ENCODE measurements at regions not wholly inside any gene's neighbourhood (a gene's known extent, or its start where the extent isn't known, plus 50 kb on each side); places are given as distances from the start of the nearest gene placed in this dataset.

- DNase-seq, result no peak
Measured at GRCh38 chr7:42414941-42415505, 178.0 kb upstream of the GLI3 start.

DNA sequence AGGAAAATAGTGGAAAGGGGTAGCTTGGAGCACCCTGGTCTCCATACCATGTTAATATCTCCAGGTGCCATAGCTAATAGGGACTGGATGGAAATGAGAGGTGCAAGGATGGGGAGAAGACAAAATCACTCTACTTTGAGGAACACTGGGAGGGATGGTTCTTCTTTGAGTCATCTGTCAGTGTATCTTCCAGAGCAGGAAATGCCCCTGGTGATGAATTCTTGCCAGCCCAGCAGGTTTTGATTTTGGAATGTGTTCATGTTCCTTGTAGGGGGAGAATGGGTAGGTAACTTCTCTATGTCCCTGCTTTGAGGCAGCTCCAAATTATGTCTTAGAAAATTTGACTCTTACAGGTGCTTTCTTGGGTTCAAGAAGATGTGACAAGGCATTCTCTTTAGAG lies 177.0 kb upstream of the GLI3 start:
- no peak for DNase-seq

DNA sequence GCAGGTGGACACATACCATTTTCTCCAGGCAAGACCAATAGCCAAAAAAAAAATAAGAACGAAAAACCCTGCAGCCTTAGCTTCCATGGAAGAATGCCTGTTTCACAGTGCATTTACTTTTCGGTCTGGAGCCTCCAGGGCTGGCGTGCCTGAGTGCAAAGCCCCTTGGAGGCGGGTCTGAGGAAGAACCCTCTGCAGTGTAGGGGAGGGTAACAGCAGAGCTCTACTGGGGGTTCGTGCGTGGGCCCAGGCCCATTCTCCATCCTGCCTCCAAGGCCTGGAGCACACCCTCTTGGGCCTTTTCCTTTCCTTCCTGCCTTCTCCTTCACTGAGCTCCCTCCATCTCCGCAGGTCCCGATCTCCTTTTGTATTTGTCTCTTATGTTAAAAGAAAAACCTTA lies 172.3 kb upstream of the GLI3 start:
- no peak for DNase-seq

GRCh38 chr7:42407833-42408232 lies 170.8 kb upstream of the GLI3 start:
- DNase-seq, result no peak

DNA sequence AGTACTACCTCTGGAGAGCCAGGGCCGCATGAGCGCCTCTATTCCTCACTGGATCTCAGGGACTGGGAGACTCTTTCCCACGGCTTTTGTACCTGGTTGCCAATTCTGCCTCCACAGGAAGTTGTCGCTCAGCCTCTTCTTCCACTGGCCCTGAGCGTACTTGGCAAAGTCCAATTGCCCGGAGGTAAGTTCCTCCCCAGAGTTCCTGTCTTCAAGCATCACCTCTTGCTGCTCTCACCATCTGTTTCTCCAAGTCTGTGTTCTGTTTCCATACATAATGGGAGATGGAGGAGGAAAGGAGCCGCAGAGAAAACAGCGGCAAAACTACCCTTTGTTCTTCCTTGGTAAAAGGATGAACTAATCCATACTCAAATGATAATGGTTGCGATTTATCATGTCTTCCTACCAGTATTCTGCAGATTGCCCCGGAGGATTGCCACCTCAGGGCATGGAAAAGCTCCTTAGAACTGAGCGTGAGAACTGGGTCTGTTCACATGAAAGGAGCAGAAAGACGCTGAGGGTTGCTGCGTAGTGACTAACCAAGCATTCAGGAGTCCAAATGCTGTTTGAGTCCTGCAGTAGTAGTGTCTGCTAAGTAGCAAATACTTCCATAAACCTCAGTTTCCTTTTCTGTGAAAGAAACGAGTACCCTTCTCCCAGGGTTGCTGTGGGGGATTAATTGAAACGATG lies 170.2 kb upstream of the GLI3 start:
- DNase-seq, result no peak

- DNase-seq, result no peak
Measured at GRCh38 chr7:42406358-42406757, 169.3 kb upstream of the GLI3 start.

DNA sequence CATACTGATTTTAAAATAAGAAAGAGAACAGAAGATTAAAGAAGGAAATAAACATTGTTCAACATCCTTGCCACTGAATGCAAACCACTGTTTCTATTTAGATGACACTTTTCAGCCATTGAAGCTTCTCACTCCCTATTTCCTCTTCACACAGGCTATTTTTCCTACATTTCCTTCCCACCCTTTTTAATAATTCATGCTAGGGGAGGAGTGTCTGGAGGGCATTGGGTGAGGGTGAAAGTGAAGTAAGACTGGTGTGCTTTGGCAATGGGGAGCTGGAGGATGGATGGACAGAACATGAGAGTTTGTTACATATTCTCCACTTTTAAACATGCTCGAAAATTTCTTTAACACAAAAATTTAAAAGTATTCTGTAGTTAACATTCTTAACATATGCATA lies 168.8 kb upstream of the GLI3 start:
- no peak for DNase-seq

- no peak for DNase-seq
Measured at GRCh38 chr7:42403831-42404230, 166.8 kb upstream of the GLI3 start.

- DNase-seq, result no peak
Measured at GRCh38 chr7:42400961-42401360, 164.0 kb upstream of the GLI3 start.

- no peak for DNase-seq
Measured at GRCh38 chr7:42400211-42400772, 163.3 kb upstream of the GLI3 start.

GRCh38 chr7:42395607-42396006 lies 158.6 kb upstream of the GLI3 start:
- DNase-seq, result no peak

DNA sequence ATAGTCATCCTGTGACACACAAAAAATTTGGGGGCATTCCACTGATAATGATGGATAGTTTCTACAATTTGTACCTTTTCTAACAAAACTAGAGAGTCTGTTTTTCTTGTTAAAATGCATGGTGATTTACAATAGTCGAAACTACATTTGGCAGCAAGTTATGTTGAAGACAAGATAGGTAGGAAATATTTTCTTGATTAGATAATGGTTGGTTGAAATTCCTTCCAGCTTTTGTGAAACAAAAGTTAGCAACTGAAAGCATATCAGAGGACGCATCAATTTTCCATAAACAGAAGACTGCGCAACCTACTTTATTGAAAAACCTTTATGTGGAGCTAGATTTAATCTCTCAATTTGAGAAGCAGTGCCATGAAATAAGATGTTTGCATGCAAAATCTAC lies 155.8 kb upstream of the GLI3 start:
- DNase-seq, result no peak

DNA sequence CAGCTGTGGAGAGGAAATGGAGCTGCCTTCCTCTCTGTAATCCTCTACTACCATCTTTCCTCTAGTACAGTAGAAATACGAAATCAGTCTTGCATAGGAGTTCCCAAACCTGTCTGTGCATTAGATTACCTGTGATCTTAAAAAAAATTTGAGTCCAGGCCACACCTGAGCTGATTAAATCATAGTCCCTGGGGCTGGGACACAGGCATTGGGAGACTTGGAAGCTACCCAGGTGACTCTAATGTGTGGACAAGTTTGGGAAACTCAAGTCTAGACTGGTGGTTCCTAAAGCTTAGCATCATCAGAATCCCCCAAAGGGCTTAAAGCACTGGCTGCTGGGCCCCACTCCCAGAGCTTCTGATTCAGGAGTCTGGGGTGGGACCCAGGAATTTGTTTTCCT lies 152.7 kb upstream of the GLI3 start:
- DNase-seq, result no peak

- no peak for DNase-seq
Measured at GRCh38 chr7:42385912-42386311, 148.9 kb upstream of the GLI3 start.

- DNase-seq, result no peak
Measured at GRCh38 chr7:42381161-42381560, 144.2 kb upstream of the GLI3 start.

GRCh38 chr7:42380401-42380800 lies 143.4 kb upstream of the GLI3 start:
- DNase-seq, result no peak

GRCh38 chr7:42378149-42378548 lies 141.1 kb upstream of the GLI3 start:
- no peak for DNase-seq

- no peak for DNase-seq
Measured at GRCh38 chr7:42373285-42373684, 136.3 kb upstream of the GLI3 start.

DNA sequence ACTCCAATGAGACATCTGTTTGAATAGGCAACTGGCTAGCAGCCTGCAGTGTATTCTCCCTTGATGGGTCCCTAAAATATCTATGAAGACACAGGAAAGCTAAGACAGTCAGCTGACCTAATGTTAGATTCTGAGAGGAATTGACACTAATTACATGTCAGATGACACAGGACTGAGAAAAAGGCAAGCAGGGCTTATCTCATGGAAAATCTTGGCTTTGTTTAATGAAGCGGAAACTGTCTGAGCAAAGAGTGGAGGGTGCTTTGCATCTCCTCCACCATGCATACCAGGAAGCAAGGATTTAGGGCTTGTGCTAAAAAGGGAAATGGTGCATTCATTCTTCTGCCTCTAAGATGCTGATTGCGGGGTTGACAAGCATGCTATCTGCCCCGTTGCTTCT lies 135.5 kb upstream of the GLI3 start:
- no peak for DNase-seq

DNA sequence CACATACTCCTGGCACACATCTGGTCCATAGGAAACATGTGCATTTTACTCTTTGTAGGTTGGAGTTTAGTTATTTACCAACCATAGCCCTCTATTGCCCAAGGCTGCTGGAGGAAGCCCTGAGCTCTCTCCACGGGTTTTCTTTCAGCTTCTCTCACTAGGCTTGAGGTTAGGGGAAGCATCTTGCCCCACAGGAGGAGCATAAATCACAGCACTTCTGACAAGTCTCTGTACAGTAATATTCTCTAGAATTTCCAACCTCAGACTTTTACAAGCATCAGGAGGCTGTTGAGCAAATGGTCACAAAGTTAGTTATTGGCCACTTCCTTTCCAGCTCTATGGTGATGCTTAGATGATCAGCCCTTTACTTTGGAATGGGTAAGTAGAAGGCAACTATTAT lies 122.9 kb upstream of the GLI3 start:
- no peak for DNase-seq

DNA sequence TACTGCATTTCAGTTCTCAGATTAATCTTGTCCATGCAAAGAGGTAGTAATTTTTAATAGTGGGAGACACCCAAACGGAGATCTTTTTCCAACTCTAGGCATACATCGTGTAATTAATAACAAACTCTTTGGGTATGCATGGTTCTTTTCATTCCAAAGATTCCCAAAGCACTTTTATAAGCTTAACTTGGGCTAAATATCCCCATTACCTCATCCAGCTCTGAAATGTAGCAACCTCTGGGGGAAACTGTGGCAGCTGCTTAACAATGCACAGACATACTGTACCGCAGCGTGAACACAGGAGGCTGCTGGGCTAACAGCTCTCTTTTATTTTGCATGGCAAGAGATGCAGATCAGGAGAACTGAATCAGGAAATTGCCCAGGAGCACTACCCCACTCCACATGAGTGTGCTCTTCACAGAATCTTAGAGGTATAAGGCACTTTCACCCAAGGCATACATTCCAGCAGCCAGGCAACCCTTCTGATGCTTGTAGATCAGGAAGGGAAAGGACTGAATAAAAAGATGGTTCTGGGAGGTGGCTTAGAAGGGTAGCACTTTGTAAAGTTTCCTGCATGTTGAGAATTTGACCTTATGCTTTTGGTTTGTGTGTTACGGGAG lies 114.4 kb upstream of the GLI3 start:
- no peak for DNase-seq

DNA sequence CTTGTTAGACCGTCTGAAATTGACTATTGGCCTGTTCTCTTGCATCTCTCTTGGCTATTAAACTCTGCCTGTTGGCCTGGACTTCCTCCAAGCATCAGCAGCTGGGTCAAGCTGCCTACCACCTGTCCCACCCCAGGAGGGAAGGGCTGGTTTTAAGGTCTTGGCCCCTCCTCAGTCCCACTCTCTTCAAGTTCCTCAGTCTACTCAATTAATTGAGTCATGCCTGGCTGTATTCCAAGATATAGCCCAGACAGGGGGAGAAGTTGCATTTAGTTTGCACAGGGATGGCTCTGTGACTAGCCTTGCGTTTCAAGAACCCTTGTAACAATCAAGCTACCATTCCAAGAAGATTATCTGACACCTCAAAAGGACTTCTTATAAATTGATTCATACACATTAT lies 113.8 kb upstream of the GLI3 start:
- DNase-seq, result no peak

GRCh38 chr7:42348631-42349030 lies 111.6 kb upstream of the GLI3 start:
- no peak for DNase-seq

DNA sequence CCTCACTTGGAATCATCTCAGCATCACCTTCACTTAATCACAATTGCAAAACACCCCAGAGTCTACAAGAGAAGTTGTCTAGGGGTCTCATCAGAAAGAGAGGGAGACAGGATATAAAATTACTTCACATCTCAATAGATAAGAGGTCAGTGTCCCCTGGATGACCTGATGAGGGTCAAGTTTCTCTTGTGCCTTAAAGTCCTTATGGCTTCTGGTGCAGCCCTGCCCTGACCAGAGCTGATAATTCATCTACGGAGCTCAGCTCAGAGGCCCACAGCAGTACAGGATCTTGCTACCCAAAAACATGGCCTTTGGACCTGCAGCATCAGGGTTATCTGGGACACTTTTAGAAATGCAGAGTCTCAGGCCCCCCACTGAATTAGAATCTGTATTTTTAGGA lies 111.1 kb upstream of the GLI3 start:
- DNase-seq, result no peak

GRCh38 chr7:42347616-42348015 lies 110.6 kb upstream of the GLI3 start:
- no peak for DNase-seq
